Osteocyte (in vitro differentiated cells): ENCODE measurements at regions not wholly inside any gene's neighbourhood (a gene's known extent, or its start where the extent isn't known, plus 50 kb on each side); places are given as distances from the start of the nearest gene placed in this dataset.

Experiments
- DNase-seq: peaks from one replicate; pipeline ENCODE4 v3.0.0; 2021; ENCODE audit warnings: mixed read lengths; ENCODE audit not compliant: unreplicated experiment; ENCODE audit errors: extremely low spot score
- H3K27ac Mint-ChIP-seq: one replicate; pipeline ENCODE4 v1.8.0; 2021; ENCODE audit warnings: mild to moderate bottlenecking, mixed read lengths; ENCODE audit not compliant: unreplicated experiment
- H3K27me3 Mint-ChIP-seq: one replicate; pipeline ENCODE4 v1.8.0; 2021; ENCODE audit warnings: mixed read lengths; ENCODE audit not compliant: unreplicated experiment
- H3K36me3 Mint-ChIP-seq: one replicate; pipeline ENCODE4 v1.8.0; 2021; ENCODE audit warnings: mixed read lengths; ENCODE audit not compliant: unreplicated experiment
- H3K4me1 Mint-ChIP-seq: one replicate; pipeline ENCODE4 v1.8.0; 2021; ENCODE audit warnings: mixed read lengths; ENCODE audit not compliant: unreplicated experiment
- H3K4me3 Mint-ChIP-seq: one replicate; pipeline ENCODE4 v1.8.0; 2021; ENCODE audit warnings: mild to moderate bottlenecking, moderate library complexity, mixed read lengths; ENCODE audit not compliant: unreplicated experiment
- H3K9me3 Mint-ChIP-seq: one replicate; pipeline ENCODE4 v1.8.0; 2021; ENCODE audit warnings: mixed read lengths; ENCODE audit not compliant: unreplicated experiment
- TF ChIP-seq, protein P1 (sequence below): fragments of 200-600 bp; sonication (generic); IDR thresholded peaks from 2 replicates; pipeline ENCODE4 v1.5.0; 2021; ENCODE audit warnings: antibody characterized with exemption, mild to moderate bottlenecking, moderate library complexity

- TF ChIP-seq, protein P1, sequence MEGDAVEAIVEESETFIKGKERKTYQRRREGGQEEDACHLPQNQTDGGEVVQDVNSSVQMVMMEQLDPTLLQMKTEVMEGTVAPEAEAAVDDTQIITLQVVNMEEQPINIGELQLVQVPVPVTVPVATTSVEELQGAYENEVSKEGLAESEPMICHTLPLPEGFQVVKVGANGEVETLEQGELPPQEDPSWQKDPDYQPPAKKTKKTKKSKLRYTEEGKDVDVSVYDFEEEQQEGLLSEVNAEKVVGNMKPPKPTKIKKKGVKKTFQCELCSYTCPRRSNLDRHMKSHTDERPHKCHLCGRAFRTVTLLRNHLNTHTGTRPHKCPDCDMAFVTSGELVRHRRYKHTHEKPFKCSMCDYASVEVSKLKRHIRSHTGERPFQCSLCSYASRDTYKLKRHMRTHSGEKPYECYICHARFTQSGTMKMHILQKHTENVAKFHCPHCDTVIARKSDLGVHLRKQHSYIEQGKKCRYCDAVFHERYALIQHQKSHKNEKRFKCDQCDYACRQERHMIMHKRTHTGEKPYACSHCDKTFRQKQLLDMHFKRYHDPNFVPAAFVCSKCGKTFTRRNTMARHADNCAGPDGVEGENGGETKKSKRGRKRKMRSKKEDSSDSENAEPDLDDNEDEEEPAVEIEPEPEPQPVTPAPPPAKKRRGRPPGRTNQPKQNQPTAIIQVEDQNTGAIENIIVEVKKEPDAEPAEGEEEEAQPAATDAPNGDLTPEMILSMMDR: no peak
- DNase-seq: no peak
Observed at GRCh38 chr11:19359221-19360000, 118.7 kb upstream of the E2F8 start.

DNA sequence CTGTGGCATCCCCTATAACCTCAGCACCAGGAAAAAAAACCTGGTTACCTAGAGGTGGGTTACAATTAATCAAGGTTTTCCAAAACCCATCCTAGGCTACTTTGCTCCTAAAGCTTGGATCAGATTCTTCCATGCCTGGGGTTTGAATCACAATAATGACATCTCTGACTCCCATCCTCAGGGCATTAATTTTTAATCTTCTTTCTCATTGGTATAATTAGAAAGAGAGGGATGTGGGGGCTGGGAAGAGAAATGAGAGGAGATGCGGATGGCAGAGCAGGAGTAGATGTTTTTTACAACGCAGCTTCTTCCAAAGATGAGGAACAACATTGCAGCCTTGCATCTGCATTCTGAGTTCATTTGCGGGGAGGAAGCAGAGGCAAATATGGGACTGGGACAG lies 117.2 kb upstream of the E2F8 start:
- TF ChIP-seq, protein P1: no peak
- Mint-ChIP-seq H3K36me3 (no peaks in the 10 kb centered on the region), H3K9me3 (no peaks in the 10 kb centered on the region), H3K4me1 (no peaks in the 10 kb centered on the region), H3K27ac (no peak overlapping the region), H3K27me3 (peaks cover 14% of the 10 kb centered on the region), H3K4me3 (no peak overlapping the region)
- no peak for DNase-seq

More at GRCh38 chr11:19359221-19360000, 118.7 kb upstream of the E2F8 start:
- Mint-ChIP-seq H3K9me3 (no peaks in the 10 kb centered on the region), H3K27ac (no peak overlapping the region), H3K36me3 (no peaks in the 10 kb centered on the region), H3K27me3 (peaks cover 13% of the 10 kb centered on the region), H3K4me1 (no peaks in the 10 kb centered on the region), H3K4me3 (no peak overlapping the region)

DNA sequence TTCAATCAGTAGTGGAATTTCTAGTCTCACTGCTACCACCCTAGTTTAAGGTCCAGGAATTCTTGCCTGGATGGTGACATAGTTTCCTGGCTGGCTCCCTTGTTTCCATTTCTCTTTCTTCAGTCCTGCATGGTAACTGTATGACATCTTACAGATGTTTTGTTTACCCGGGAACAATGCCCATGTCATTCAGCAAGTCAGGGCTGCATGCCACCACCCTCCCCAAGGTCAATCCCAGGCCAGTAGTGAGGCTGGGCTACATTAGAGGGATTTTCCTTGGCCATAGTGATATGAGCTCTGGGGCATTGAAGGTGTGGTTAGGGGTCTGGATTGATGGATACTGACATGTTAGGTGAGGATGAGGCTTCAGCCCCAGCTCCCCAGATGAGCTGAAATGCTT lies 114.9 kb upstream of the E2F8 start:
- H3K4me1 Mint-ChIP-seq: no peaks in the 10 kb centered on the region
- H3K9me3 Mint-ChIP-seq: no peaks in the 10 kb centered on the region
- no peak overlapping the region for H3K4me3 Mint-ChIP-seq
- peaks cover 29% of the 10 kb centered on the region for H3K27me3 Mint-ChIP-seq
- TF ChIP-seq, protein P1: no peak
- H3K27ac Mint-ChIP-seq: no peak overlapping the region
- no peak for DNase-seq
- no peaks in the 10 kb centered on the region for H3K36me3 Mint-ChIP-seq

GRCh38 chr11:19353287-19353850 lies 112.6 kb upstream of the E2F8 start:
- Mint-ChIP-seq H3K36me3 (no peaks in the 10 kb centered on the region), H3K4me3 (no peak overlapping the region), H3K27ac (no peak overlapping the region), H3K4me1 (no peaks in the 10 kb centered on the region), H3K9me3 (no peaks in the 10 kb centered on the region), H3K27me3 (peaks cover 50% of the 10 kb centered on the region)
- TF ChIP-seq, protein P1: no peak
- DNase-seq: no peak

DNA sequence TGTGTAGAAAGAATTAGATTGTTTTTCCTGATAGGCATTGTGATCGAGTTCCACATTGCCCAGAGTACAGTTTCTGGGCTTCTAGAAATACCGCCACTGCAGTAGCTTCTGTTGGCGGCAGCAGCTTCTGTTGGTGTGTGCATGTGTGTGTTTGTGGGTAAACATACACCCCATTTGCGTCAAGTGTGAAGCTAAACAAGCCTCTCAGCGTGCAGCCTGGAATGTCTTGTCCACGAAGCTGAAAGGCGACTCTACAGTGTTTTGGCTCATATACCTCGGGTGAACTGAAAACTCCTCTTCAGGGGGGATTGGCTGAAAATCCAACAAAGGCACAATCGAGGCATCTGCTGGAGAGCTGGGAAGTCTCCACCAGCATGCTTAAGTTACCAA lies 112.0 kb upstream of the E2F8 start:
- Mint-ChIP-seq H3K4me3 (no peak overlapping the region), H3K27ac (no peak overlapping the region), H3K9me3 (no peaks in the 10 kb centered on the region), H3K27me3 (peaks cover 56% of the 10 kb centered on the region), H3K4me1 (no peaks in the 10 kb centered on the region), H3K36me3 (no peaks in the 10 kb centered on the region)
- DNase-seq: no peak
- TF ChIP-seq, protein P1: no peak
